ENCODE measurements at regions not wholly inside any gene's neighbourhood (a gene's known extent, or its start where the extent isn't known, plus 50 kb on each side); places are given as distances from the start of the nearest gene placed in this dataset.

DNA sequence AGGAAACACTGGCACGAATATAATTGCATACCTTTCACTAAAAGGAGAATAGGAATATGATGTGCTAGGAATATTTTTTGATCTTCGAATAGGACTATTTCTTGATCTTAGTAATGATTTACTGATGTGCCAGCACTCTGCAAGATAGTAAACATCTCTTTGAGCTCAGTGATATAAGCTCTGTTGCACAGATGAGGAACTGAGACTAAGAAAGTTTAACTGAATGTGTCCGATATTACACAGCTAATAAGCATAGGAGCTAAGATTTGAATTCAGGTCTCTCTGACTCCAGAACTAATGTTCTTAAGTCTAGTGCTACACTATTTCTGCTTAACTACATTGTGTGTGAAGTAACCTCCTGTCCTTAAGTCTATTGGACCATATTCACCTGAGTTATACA, 98.4 kb upstream of the PTPRZ1 start:
- Histone ChIP-seq H3K4me1 (no peaks in the 10 kb centered on the region), H3K36me3 (no peaks in the 10 kb centered on the region), H3K9me3 (no peaks in the 10 kb centered on the region), H3K4me3 (ENCODE audit: low read depth, low read length) (no peak overlapping the region), H3K27me3 (0 out of 2 replicates have a peak, but pooled peaks cover 3% of the 10 kb centered on the region)
- no peak for TF ChIP-seq CTCF (IDR thresholded peaks at IDR 0.05; ENCODE audit: low read depth, low read length)
- no peak for DNase-seq

DNA sequence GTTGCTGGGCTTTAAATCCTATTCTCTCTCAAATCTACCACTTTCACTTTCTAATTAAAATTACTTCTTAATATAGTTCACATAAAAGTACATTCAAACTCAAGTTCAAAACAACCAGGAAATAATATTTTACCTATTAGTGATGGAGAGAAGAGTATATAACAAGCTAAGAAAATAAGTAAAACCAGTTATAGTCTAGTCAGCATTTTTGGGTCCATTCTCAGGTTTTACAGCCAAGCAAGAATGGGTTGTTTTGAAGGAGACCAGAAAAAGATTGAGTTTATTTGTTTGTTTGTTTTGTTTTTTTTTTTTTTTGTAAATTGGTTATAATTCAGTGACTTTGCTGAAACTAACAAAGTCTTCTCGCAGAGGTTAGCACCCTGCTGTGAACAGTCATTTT, 106.3 kb upstream of the PTPRZ1 start:
- no peaks in the 10 kb centered on the region for H3K9me3 ChIP-seq
- no peaks in the 10 kb centered on the region for H3K4me1 ChIP-seq
- no peak for TF ChIP-seq CTCF (IDR thresholded peaks at IDR 0.05; ENCODE audit: low read depth, low read length)
- DNase-seq = no peak
- no peak overlapping the region for H3K4me3 ChIP-seq (ENCODE audit: low read depth, low read length)
- no peaks in the 10 kb centered on the region for H3K36me3 ChIP-seq
- H3K27me3 ChIP-seq = 0 out of 2 replicates have a peak, but pooled peaks cover 3% of the 10 kb centered on the region

DNA sequence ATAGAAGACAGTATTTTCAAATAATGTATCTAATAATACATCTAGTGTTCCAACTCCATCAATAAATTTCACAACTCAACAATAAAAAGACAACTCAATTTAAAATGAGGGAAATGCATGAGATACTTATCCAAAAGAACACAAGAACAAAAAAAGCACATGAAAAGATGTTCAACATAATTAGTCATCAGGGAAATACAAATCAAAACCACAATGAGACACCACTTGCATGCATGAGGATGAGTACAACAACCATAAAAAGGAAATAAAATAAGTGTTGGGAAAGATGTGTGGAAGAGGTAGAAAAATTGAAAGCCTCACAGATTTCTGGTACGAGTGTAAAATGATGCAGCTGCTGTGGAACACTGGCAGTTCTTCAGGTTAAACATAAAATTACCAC, 111.6 kb upstream of the PTPRZ1 start:
- TF ChIP-seq CTCF (IDR thresholded peaks at IDR 0.05; ENCODE audit: low read depth, low read length) = no peak
- Histone ChIP-seq H3K36me3 (no peaks in the 10 kb centered on the region), H3K4me3 (ENCODE audit: low read depth, low read length) (no peak overlapping the region), H3K27me3 (no peaks in the 10 kb centered on the region), H3K9me3 (no peaks in the 10 kb centered on the region), H3K4me1 (no peaks in the 10 kb centered on the region)
- no peak for DNase-seq

GRCh38 chr7:121755818-121756552, 117.0 kb upstream of the PTPRZ1 start:
- no peaks in the 10 kb centered on the region for H3K9me3 ChIP-seq
- no peak for TF ChIP-seq CTCF (IDR thresholded peaks at IDR 0.05; ENCODE audit: low read depth, low read length)
- H3K4me1 ChIP-seq = no peaks in the 10 kb centered on the region
- DNase-seq = no peak
- H3K27me3 ChIP-seq = peaks cover 12% of the 10 kb centered on the region
- H3K36me3 ChIP-seq = no peaks in the 10 kb centered on the region
- H3K4me3 ChIP-seq (ENCODE audit: low read depth, low read length) = no peak overlapping the region

GRCh38 chr7:121755286-121755685, 117.7 kb upstream of the PTPRZ1 start:
- H3K4me3 ChIP-seq (ENCODE audit: low read depth, low read length) = no peak overlapping the region
- no peaks in the 10 kb centered on the region for H3K4me1 ChIP-seq
- DNase-seq = no peak
- peaks cover 12% of the 10 kb centered on the region for H3K27me3 ChIP-seq
- no peaks in the 10 kb centered on the region for H3K9me3 ChIP-seq
- no peaks in the 10 kb centered on the region for H3K36me3 ChIP-seq
- no peak for TF ChIP-seq CTCF (IDR thresholded peaks at IDR 0.05; ENCODE audit: low read depth, low read length)

- no peaks in the 10 kb centered on the region for H3K4me1 ChIP-seq
- peaks cover 12% of the 10 kb centered on the region for H3K27me3 ChIP-seq
- H3K36me3 ChIP-seq = no peaks in the 10 kb centered on the region
- no peak for TF ChIP-seq CTCF (IDR thresholded peaks at IDR 0.05; ENCODE audit: low read depth, low read length)
- H3K9me3 ChIP-seq = no peaks in the 10 kb centered on the region
- no peak overlapping the region for H3K4me3 ChIP-seq (ENCODE audit: low read depth, low read length)
- DNase-seq = no peak
These were observed 119.0 kb upstream of the PTPRZ1 start for GRCh38 chr7:121753944-121754343.

Data from BE2C (cell line).